ENCODE measurements at regions not wholly inside any gene's neighbourhood (a gene's known extent, or its start where the extent isn't known, plus 50 kb on each side); places are given as distances from the start of the nearest gene placed in this dataset.
"Not testable (repeated sequence)": the region's sequence is repeated elsewhere in the genome, so short reads cannot be mapped to it uniquely, and the experiment has no call there.

- TF ChIP-seq TSHZ2 (CRISPR knock-in tag; IDR thresholded peaks at IDR 0.05) (no peak), ZNF565 (CRISPR knock-in tag; conservative IDR thresholded peaks at IDR 0.05; ENCODE audit: low read depth) (no peak), ZC3H10 (CRISPR knock-in tag; IDR thresholded peaks at IDR 0.05) (no peak), CSDC2 (CRISPR knock-in tag; IDR thresholded peaks at IDR 0.05) (no peak), GLIS3 (CRISPR knock-in tag; IDR thresholded peaks at IDR 0.05) (no peak), CREB5 (CRISPR knock-in tag; IDR thresholded peaks at IDR 0.05; ENCODE audit: low read depth) (no peak), SNAI2 (CRISPR knock-in tag; IDR thresholded peaks at IDR 0.05) (no peak), BACH2 (CRISPR knock-in tag; IDR thresholded peaks at IDR 0.05; ENCODE audit: borderline replicate concordance) (no peak)
- no peak for ATAC-seq
Observed at GRCh38 chr2:239719791-239720360, 305.3 kb downstream of the NDUFA10 start.

GRCh38 chr2:239718991-239719390 is 306.2 kb downstream of the NDUFA10 start:
- ATAC-seq = not testable (repeated sequence)

- ATAC-seq = no peak
- TF ChIP-seq ESRRG (CRISPR knock-in tag; IDR thresholded peaks at IDR 0.05) (no peak), CSRNP3 (CRISPR knock-in tag; IDR thresholded peaks at IDR 0.05) (no peak), OSR1 (CRISPR knock-in tag; IDR thresholded peaks at IDR 0.05) (no peak), TOX (CRISPR knock-in tag; IDR thresholded peaks at IDR 0.05; ENCODE audit: borderline replicate concordance) (no peak), POU6F1 (CRISPR knock-in tag; IDR thresholded peaks at IDR 0.05; ENCODE audit: borderline replicate concordance, low read depth) (no peak), PPARA (CRISPR knock-in tag; IDR thresholded peaks at IDR 0.05; ENCODE audit: borderline replicate concordance) (no peak), RARB (CRISPR knock-in tag; IDR thresholded peaks at IDR 0.05) (no peak), CSDC2 (CRISPR knock-in tag; IDR thresholded peaks at IDR 0.05) (no peak), ZNF8 (CRISPR knock-in tag; IDR thresholded peaks at IDR 0.05) (no peak), ARNTL (CRISPR knock-in tag; IDR thresholded peaks at IDR 0.05; ENCODE audit: borderline replicate concordance, low read depth) (no peak), PATZ1 (CRISPR knock-in tag; IDR thresholded peaks at IDR 0.05; ENCODE audit: borderline replicate concordance) (no peak), SNAI2 (CRISPR knock-in tag; IDR thresholded peaks at IDR 0.05) (no peak)
Observed at GRCh38 chr2:239717706-239718105, 307.4 kb downstream of the NDUFA10 start.

- ATAC-seq = no peak
- no peak for TF ChIP-seq PPARA (CRISPR knock-in tag; IDR thresholded peaks at IDR 0.05; ENCODE audit: borderline replicate concordance)
Observed at GRCh38 chr2:239717319-239717675, 307.8 kb downstream of the NDUFA10 start.
